ENCODE measurements at regions not wholly inside any gene's neighbourhood (a gene's known extent, or its start where the extent isn't known, plus 50 kb on each side); places are given as distances from the start of the nearest gene placed in this dataset.
A peak's percentile ranks its signal among the peaks of the same experiment; 100 is the strongest.

- no peak for ATAC-seq
These were observed 356.6 kb upstream of the ROBO2 start for GRCh38 chr3:76683256-76683655.

GRCh38 chr3:76684946-76685345 is 355.0 kb upstream of the ROBO2 start:
- ATAC-seq: no peak
- TF ChIP-seq ARNTL (CRISPR knock-in tag; IDR thresholded peaks at IDR 0.05; ENCODE audit: borderline replicate concordance, low read depth) (no peak), RARB (CRISPR knock-in tag; IDR thresholded peaks at IDR 0.05) (no peak), SNAI2 (CRISPR knock-in tag; IDR thresholded peaks at IDR 0.05) (no peak), TOX (CRISPR knock-in tag; IDR thresholded peaks at IDR 0.05; ENCODE audit: borderline replicate concordance) (no peak), ZNF565 (CRISPR knock-in tag; conservative IDR thresholded peaks at IDR 0.05; ENCODE audit: low read depth) (no peak), TCF4 (CRISPR knock-in tag; IDR thresholded peaks at IDR 0.05; ENCODE audit: borderline replicate concordance) (no peak), PPARA (CRISPR knock-in tag; IDR thresholded peaks at IDR 0.05; ENCODE audit: borderline replicate concordance) (no peak), ZFP3 (CRISPR knock-in tag; IDR thresholded peaks at IDR 0.05) (no peak), ZNF8 (CRISPR knock-in tag; IDR thresholded peaks at IDR 0.05) (no peak), POU6F1 (CRISPR knock-in tag; IDR thresholded peaks at IDR 0.05; ENCODE audit: borderline replicate concordance, low read depth) (no peak), GLIS3 (CRISPR knock-in tag; IDR thresholded peaks at IDR 0.05) (no peak), TSHZ2 (CRISPR knock-in tag; IDR thresholded peaks at IDR 0.05) (no peak), ZNF70 (CRISPR knock-in tag; IDR thresholded peaks at IDR 0.05) (no peak), BACH2 (CRISPR knock-in tag; IDR thresholded peaks at IDR 0.05; ENCODE audit: borderline replicate concordance) (no peak)

More at GRCh38 chr3:76683256-76683655, 356.6 kb upstream of the ROBO2 start:
- TF ChIP-seq ISL1 (CRISPR knock-in tag; IDR thresholded peaks at IDR 0.05) (peak; percentile 96), ZFP30 (CRISPR knock-in tag; IDR thresholded peaks at IDR 0.05) (no peak), CSRNP3 (CRISPR knock-in tag; IDR thresholded peaks at IDR 0.05) (no peak), CREB5 (CRISPR knock-in tag; IDR thresholded peaks at IDR 0.05; ENCODE audit: low read depth) (0 out of 2 replicates have a peak, but pooled peaks have one; percentile 33), SNAI2 (CRISPR knock-in tag; IDR thresholded peaks at IDR 0.05) (no peak), ZC3H10 (CRISPR knock-in tag; IDR thresholded peaks at IDR 0.05) (no peak), ZNF8 (CRISPR knock-in tag; IDR thresholded peaks at IDR 0.05) (no peak), BACH2 (CRISPR knock-in tag; IDR thresholded peaks at IDR 0.05; ENCODE audit: borderline replicate concordance) (no peak), ESRRG (CRISPR knock-in tag; IDR thresholded peaks at IDR 0.05) (no peak), TSHZ2 (CRISPR knock-in tag; IDR thresholded peaks at IDR 0.05) (peak; percentile 78; the same call in 1 of the 2 replicates), TCF4 (CRISPR knock-in tag; IDR thresholded peaks at IDR 0.05; ENCODE audit: borderline replicate concordance) (peak; percentile 94)
- TF ChIP-seq, protein P1, sequence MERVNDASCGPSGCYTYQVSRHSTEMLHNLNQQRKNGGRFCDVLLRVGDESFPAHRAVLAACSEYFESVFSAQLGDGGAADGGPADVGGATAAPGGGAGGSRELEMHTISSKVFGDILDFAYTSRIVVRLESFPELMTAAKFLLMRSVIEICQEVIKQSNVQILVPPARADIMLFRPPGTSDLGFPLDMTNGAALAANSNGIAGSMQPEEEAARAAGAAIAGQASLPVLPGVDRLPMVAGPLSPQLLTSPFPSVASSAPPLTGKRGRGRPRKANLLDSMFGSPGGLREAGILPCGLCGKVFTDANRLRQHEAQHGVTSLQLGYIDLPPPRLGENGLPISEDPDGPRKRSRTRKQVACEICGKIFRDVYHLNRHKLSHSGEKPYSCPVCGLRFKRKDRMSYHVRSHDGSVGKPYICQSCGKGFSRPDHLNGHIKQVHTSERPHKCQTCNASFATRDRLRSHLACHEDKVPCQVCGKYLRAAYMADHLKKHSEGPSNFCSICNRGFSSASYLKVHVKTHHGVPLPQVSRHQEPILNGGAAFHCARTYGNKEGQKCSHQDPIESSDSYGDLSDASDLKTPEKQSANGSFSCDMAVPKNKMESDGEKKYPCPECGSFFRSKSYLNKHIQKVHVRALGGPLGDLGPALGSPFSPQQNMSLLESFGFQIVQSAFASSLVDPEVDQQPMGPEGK (CRISPR knock-in tag; IDR thresholded peaks at IDR 0.05; ENCODE audit: borderline replicate concordance): peak; percentile 83; the same call in 1 of the 2 replicates

Data from SK-N-SH treated with all-trans-retinoic acid at 6 μM for 48 hours (cell line).